Panc1 (cell line): ENCODE measurements at regions not wholly inside any gene's neighbourhood (a gene's known extent, or its start where the extent isn't known, plus 50 kb on each side); places are given as distances from the start of the nearest gene placed in this dataset.

Experiments used
- ATAC-seq: fragments of 200-7000 bp; cut with Tn5 transposase; 2 replicates; pipeline ENCODE4 v1.9.1; 2020; ENCODE audit warnings: mild to moderate bottlenecking, moderate library complexity
- BruUV-seq: library from RNA; stranded (reverse); fragments of 400-500 nt; replicated peaks from 2 replicates; lab custom pipeline; 2021; lab: Mats Ljungman, UMichigan
- CTCF ChIA-PET: fragments of 300-600 bp; sonication (Branson Sonifier 250); formaldehyde crosslinking; loops from one replicate; lab custom pipeline; 2022; ENCODE audit warnings: antibody characterized with exemption; lab: Charles Lee
- POLR2A ChIA-PET: fragments of 300-600 bp; sonication (Branson Sonifier 250); formaldehyde crosslinking; loops from one replicate; lab custom pipeline; 2022; ENCODE audit warnings: antibody characterized with exemption; lab: Charles Lee
- DNase-seq: peaks from one replicate; pipeline ENCODE4 v3.0.0-alpha.2; 2010; ENCODE audit warnings: low read depth, low spot score
- H3K27ac ChIP-seq: 2 replicates; pipeline ENCODE4 v1.5.1; 2011; ENCODE audit warnings: mild to moderate bottlenecking, low read length, inconsistent platforms
- H3K27me3 ChIP-seq: fragments of 200-500 bp; sonication (Bioruptor generic); 2 replicates; pipeline ENCODE4 v1.6.0; 2014; ENCODE audit warnings: low read length, inconsistent platforms; ENCODE audit not compliant: control insufficient read depth, insufficient read depth
- H3K36me3 ChIP-seq: fragments of 200-500 bp; sonication (Bioruptor generic); 2 replicates; pipeline ENCODE4 v1.5.1; 2014; ENCODE audit warnings: inconsistent platforms, mild to moderate bottlenecking, low read length, moderate library complexity; ENCODE audit not compliant: control insufficient read depth, insufficient read depth
- H3K4me1 ChIP-seq: 2 replicates; pipeline ENCODE4 v1.5.1; 2011; ENCODE audit warnings: inconsistent platforms, mild to moderate bottlenecking, low read length, moderate library complexity; ENCODE audit not compliant: control insufficient read depth, insufficient read depth
- H3K4me3 ChIP-seq, 2 experiments: 2 replicates each; pipeline ENCODE4 v1.5.1; 2011 to 2012; ENCODE audit warnings: low read depth in 2 of 2, low read length in 2 of 2, mild to moderate bottlenecking in 2 of 2, inconsistent platforms in 1 of 2, moderate library complexity in 1 of 2
- H3K9me3 ChIP-seq: fragments of 200-500 bp; sonication (Bioruptor generic); 2 replicates; pipeline ENCODE4 v1.5.1; 2014; ENCODE audit warnings: low read depth, mild to moderate bottlenecking, inconsistent platforms, low read length, moderate library complexity; ENCODE audit not compliant: control insufficient read depth, insufficient read depth
- CTCF ChIP-seq: fragments of 450-650 bp; IDR thresholded peaks from 2 replicates; pipeline ENCODE4 v1.5.1; 2017; ENCODE audit warnings: mild to moderate bottlenecking
- POLR2AphosphoS5 ChIP-seq: IDR thresholded peaks from 2 replicates; pipeline ENCODE4 v1.6.1; 2012; ENCODE audit warnings: mild to moderate bottlenecking, low read depth, low read length, moderate library complexity
- REST ChIP-seq, 2 experiments: IDR thresholded peaks; 2 replicates each; pipeline ENCODE4 v1.6.1; 2011 to 2012; ENCODE audit warnings: low read depth in 2 of 2, control low read depth in 1 of 2, low read length in 1 of 2, mild to moderate bottlenecking in 1 of 2, moderate library complexity in 1 of 2; ENCODE audit not compliant: insufficient read depth in 1 of 2
- SIN3A ChIP-seq: IDR thresholded peaks from 2 replicates; pipeline ENCODE4 v1.6.1; 2012; ENCODE audit warnings: low read depth, mild to moderate bottlenecking, low read length, moderate library complexity, borderline replicate concordance; ENCODE audit not compliant: insufficient read depth
- TCF7L2 ChIP-seq: IDR thresholded peaks from 2 replicates; pipeline ENCODE4 v1.6.1; 2011; ENCODE audit warnings: mild to moderate bottlenecking, low read depth, low read length, inconsistent platforms
- in situ Hi-C: cut with HindIII; loops from 2 replicates; pipeline ENCODE4 v1.10.0; 2016; ENCODE audit warnings: low sequenced_read_pairs, low pct_unique_long_range_greater_than_20kb
- intact Hi-C: fragments of 100-400 bp; cut with micrococcal nuclease; formaldehyde crosslinking; loops from one replicate; pipeline ENCODE4 v1.10.0; 2022; ENCODE audit not compliant: unreplicated experiment

GRCh38 chr1:194825382-194825781 is 1639.0 kb upstream of the B3GALT2 start:
- CTCF ChIA-PET, result no interaction called here
- no peak for ATAC-seq
- intact Hi-C loops (no loop called here), in situ Hi-C loops (no loop called here)
- H3K4me1 ChIP-seq, result no peaks in the 10 kb centered on the region
- no peaks in the 10 kb centered on the region for H3K9me3 ChIP-seq
- H3K27me3 ChIP-seq, result no peaks in the 10 kb centered on the region
- POLR2A ChIA-PET, result no interaction called here
- no peak for DNase-seq
- no peaks in the 10 kb centered on the region for H3K36me3 ChIP-seq
- TF ChIP-seq CTCF, result no peak
- no peak for TF ChIP-seq TCF7L2
- no peak for TF ChIP-seq SIN3A
- H3K27ac ChIP-seq, result no peak overlapping the region
- H3K4me3 ChIP-seq, result no peak overlapping the region
- no TSS peak for BruUV-seq

GRCh38 chr1:194821091-194821490 is 1634.7 kb upstream of the B3GALT2 start:
- DNase-seq (no peak), ATAC-seq (no peak)
- TF ChIP-seq REST (IDR thresholded peaks at IDR 0.05; ENCODE audit: insufficient read depth in 1 of 2, low read depth in 2 of 2, low read length in 1 of 2) (no peak), TCF7L2 (no peak), POLR2AphosphoS5 (no peak), SIN3A (no peak), CTCF (no peak)
- no peaks in the 10 kb centered on the region for H3K4me1 ChIP-seq
- H3K9me3 ChIP-seq, result no peaks in the 10 kb centered on the region
- ChIA-PET CTCF (no interaction called here), POLR2A (no interaction called here)
- BruUV-seq, result no TSS peak
- H3K36me3 ChIP-seq, result no peaks in the 10 kb centered on the region
- in situ Hi-C loops, result no loop called here
- no peak overlapping the region for H3K27ac ChIP-seq
- no peaks in the 10 kb centered on the region for H3K27me3 ChIP-seq
- no peak overlapping the region for H3K4me3 ChIP-seq
- intact Hi-C loops, result no loop called here

- Histone ChIP-seq H3K27me3 (no peaks in the 10 kb centered on the region), H3K9me3 (no peaks in the 10 kb centered on the region), H3K36me3 (no peaks in the 10 kb centered on the region), H3K27ac (no peak overlapping the region), H3K4me1 (no peaks in the 10 kb centered on the region), H3K4me3 (no peak overlapping the region)
- intact Hi-C loops (no loop called here), in situ Hi-C loops (no loop called here)
- ATAC-seq (no peak), DNase-seq (no peak)
- CTCF ChIA-PET, result no interaction called here
- POLR2A ChIA-PET, result no interaction called here
- TF ChIP-seq CTCF (no peak), SIN3A (no peak), TCF7L2 (no peak), POLR2AphosphoS5 (no peak), REST (IDR thresholded peaks at IDR 0.05; ENCODE audit: insufficient read depth in 1 of 2, low read depth in 2 of 2, low read length in 1 of 2) (no peak)
- BruUV-seq, result no TSS peak
These were observed 1632.3 kb upstream of the B3GALT2 start for GRCh38 chr1:194818674-194819073.
